Skeletal muscle satellite cell (primary cell): ENCODE measurements at regions not wholly inside any gene's neighbourhood (a gene's known extent, or its start where the extent isn't known, plus 50 kb on each side); places are given as distances from the start of the nearest gene placed in this dataset.
"Not testable (repeated sequence)": the region's sequence is repeated elsewhere in the genome, so short reads cannot be mapped to it uniquely, and the experiment has no call there.

Source experiments
- H3K27me3 ChIP-seq: 2 replicates; pipeline ENCODE4 v1.7.0; 2013; ENCODE audit warnings: low read length; ENCODE audit not compliant: control insufficient read depth, insufficient read depth
- H3K36me3 ChIP-seq: 2 replicates; pipeline ENCODE4 v1.7.0; 2013; ENCODE audit warnings: mild to moderate bottlenecking, control low read depth, low read length; ENCODE audit not compliant: insufficient read depth
- H3K4me1 ChIP-seq: 2 replicates; pipeline ENCODE4 v1.7.0; 2013; ENCODE audit warnings: low read length; ENCODE audit not compliant: control insufficient read depth, insufficient read depth
- H3K4me2 ChIP-seq: 2 replicates; pipeline ENCODE4 v1.7.0; 2013; ENCODE audit warnings: mild to moderate bottlenecking, low read length
- H3K4me3 ChIP-seq: 2 replicates; pipeline ENCODE4 v1.7.0; 2013; ENCODE audit warnings: low read length
- H3K9ac ChIP-seq: 2 replicates; pipeline ENCODE4 v1.7.0; 2013; ENCODE audit warnings: mild to moderate bottlenecking, low read depth, low read length, moderate library complexity
- H3K9me3 ChIP-seq: replicated peaks from 2 replicates; pipeline ENCODE4 v1.7.0; 2013; ENCODE audit warnings: mild to moderate bottlenecking, control low read depth, low read length

DNA sequence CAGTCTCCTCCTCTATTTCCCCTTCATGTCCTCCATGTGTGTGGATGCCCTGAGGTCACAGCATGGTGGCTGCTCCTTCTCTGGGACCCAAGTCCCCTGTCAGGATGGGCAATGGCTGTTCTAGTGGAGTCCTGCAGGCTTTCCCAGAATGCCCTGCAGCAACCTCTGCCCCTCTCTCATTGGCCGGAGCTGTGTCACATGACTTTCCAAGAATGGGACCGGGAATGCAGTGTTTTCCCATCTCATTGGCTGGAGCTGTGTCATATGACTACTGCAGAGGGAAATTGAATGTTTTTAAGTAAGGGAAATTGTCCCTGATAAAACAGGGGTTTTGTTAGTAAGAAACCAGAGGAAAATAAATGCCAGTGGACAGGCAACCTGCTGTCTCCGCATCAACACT, 365.9 kb downstream of the PTPRU start:
- Histone ChIP-seq H3K4me2 (no peak overlapping the region), H3K4me1 (no peaks in the 10 kb centered on the region), H3K9ac (no peak overlapping the region), H3K27me3 (no peaks in the 10 kb centered on the region), H3K36me3 (no peaks in the 10 kb centered on the region), H3K9me3 (no peaks in the 10 kb centered on the region), H3K4me3 (no peak overlapping the region)

DNA sequence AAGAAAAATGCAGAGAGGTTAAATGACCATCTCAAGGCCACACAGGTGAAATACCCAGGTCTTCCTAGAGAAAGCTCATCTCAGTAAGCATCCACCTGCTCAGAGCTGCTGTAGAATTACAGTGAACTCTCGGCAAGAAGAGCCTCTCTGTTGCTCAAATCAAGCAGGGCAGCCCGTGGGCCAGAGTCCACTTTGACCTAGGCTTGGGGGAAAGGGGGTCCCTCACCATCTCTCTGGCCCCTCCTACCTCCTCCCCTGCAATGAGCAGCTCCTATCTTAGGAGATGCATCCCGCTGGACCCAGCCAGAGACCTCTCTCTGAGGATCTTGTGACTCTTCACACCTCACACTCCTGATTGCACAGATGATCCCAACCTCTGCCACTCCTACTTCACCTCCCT, 364.7 kb downstream of the PTPRU start:
- Histone ChIP-seq H3K9me3 (no peaks in the 10 kb centered on the region), H3K27me3 (no peaks in the 10 kb centered on the region), H3K36me3 (no peaks in the 10 kb centered on the region), H3K9ac (no peak overlapping the region), H3K4me2 (no peak overlapping the region), H3K4me1 (no peaks in the 10 kb centered on the region), H3K4me3 (no peak overlapping the region)

DNA sequence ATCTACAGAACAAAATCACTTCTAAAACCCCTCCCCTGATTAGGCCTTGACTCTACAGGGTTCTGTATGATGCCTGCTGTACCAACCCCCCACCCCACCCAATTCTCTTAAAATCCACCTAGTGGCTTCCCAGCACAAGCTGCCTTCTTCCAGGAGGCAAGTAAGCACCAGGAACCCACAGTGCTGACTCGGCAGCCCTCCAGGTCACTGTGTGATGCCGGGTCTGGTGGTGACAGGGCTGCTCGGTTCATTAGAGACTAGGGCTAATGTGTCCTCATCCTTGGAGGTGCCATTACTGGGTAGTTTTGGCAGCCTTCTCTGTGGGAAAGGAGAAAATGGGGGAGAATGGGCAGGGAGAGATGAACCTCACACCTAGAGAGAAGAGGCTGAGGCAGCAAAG, 363.5 kb downstream of the PTPRU start:
- Histone ChIP-seq H3K9ac (no peak overlapping the region), H3K27me3 (no peaks in the 10 kb centered on the region), H3K4me1 (no peaks in the 10 kb centered on the region), H3K36me3 (no peaks in the 10 kb centered on the region), H3K4me2 (no peak overlapping the region), H3K4me3 (no peak overlapping the region), H3K9me3 (no peaks in the 10 kb centered on the region)

DNA sequence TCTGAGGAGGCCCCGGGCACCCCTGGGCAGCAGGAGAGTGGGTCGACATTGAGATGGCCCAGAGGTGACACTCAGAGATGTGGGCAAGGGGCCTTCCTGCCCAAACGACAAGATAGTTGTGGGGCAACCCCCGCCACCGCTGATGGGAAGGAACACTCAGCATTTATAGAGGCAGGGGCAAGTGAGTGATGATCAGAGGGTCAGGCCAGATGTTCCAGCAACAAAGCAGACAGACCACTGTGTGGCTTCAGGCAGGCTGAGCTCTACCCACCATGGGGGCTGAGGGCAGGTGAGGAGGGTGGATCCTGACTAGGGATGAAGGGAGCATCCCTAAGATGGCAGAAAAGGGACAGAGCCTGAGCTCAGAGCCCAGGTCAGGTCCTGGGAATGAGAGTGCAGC, 362.7 kb downstream of the PTPRU start:
- Histone ChIP-seq H3K9me3 (no peaks in the 10 kb centered on the region), H3K36me3 (no peaks in the 10 kb centered on the region), H3K4me2 (no peak overlapping the region), H3K4me1 (no peaks in the 10 kb centered on the region), H3K4me3 (no peak overlapping the region), H3K9ac (no peak overlapping the region), H3K27me3 (no peaks in the 10 kb centered on the region)

DNA sequence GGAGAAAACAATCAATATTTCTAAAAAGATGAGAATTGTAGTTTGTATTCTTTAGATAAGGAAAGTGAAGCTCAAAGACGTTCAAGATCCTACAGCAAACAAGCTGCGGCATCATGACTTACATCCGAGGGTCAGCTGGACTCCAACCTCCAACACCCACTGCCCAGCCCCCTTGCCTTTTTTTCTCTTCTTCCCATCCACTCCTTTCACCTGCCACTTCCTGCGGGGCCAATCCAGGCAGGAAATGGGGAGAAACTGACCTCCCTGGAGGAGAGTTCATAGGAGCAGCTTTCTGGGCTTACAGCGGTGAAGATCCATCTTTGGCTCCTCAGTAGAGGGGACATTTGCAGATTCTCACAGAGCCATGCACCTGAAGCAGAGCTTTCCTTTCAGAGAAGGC, 361.5 kb downstream of the PTPRU start:
- H3K36me3 ChIP-seq = no peaks in the 10 kb centered on the region
- H3K4me2 ChIP-seq = no peak overlapping the region
- no peak overlapping the region for H3K4me3 ChIP-seq
- H3K9ac ChIP-seq = no peak overlapping the region
- H3K9me3 ChIP-seq = no peaks in the 10 kb centered on the region
- H3K4me1 ChIP-seq = no peaks in the 10 kb centered on the region
- H3K27me3 ChIP-seq = no peaks in the 10 kb centered on the region

DNA sequence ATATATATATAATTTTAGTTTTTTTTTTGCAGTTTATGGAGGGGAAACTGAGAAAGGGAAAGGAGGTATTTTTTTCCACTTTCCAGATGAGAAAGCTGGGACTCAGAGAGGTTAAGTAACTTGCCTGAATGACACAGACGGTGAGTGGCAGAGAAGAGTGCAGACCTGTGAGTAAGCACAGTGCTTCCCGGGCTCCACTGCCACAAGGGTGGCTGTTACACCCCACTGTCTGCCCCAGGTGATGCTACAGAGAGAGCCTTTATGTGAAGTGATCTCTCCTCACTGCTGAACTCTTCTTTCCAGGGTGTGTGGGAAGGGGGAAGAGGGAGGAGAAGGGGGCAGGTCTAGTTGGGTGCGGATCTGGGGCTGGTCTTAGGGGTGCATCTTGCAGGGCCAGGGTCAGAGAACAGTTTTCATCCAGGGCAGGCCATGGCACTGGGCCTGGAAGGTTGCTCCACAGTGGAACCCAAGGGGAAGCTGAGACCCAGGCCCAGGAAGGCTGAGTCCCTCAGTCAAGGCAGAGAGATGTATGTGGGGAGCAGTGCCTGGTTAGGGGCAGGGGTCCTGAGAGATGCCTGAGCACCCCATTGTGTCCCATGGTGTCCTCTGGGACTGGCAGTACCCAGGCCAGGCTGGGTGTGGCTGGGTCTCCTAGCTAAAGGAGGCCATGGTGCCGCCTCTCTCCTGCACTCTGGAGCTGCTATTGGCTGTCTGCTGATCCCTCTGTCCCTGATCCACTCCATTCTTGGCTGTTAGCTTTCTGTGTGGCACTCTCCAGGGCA, 357.5 kb downstream of the PTPRU start:
- no peak overlapping the region for H3K9ac ChIP-seq
- no peaks in the 10 kb centered on the region for H3K9me3 ChIP-seq
- no peak overlapping the region for H3K4me3 ChIP-seq
- H3K27me3 ChIP-seq = no peaks in the 10 kb centered on the region
- no peak overlapping the region for H3K4me2 ChIP-seq
- no peaks in the 10 kb centered on the region for H3K36me3 ChIP-seq
- no peaks in the 10 kb centered on the region for H3K4me1 ChIP-seq

DNA sequence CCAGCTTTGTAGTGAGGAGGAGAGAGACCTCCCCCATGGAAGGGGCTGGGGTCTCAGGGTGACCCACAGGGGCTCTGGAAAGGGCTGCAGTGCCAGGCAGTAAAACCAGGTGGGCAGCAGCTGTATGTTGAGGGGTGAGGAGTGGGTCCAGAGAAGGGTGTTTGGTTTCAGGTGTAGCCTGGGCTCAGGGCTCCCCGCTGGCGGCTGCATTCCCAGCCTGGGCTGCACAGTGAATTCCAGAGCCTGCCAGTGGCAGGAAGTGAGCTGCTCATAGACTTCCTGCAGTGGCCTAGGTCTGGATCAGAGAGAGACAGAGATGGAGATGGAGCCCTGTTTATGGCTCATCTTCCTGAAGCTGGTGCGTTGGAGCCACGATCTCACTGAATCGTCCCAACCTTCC, 356.4 kb downstream of the PTPRU start:
- H3K36me3 ChIP-seq = no peaks in the 10 kb centered on the region
- no peaks in the 10 kb centered on the region for H3K27me3 ChIP-seq
- H3K4me1 ChIP-seq = no peaks in the 10 kb centered on the region
- H3K9ac ChIP-seq = no peak overlapping the region
- no peaks in the 10 kb centered on the region for H3K9me3 ChIP-seq
- H3K4me3 ChIP-seq = no peak overlapping the region
- H3K4me2 ChIP-seq = no peak overlapping the region

DNA sequence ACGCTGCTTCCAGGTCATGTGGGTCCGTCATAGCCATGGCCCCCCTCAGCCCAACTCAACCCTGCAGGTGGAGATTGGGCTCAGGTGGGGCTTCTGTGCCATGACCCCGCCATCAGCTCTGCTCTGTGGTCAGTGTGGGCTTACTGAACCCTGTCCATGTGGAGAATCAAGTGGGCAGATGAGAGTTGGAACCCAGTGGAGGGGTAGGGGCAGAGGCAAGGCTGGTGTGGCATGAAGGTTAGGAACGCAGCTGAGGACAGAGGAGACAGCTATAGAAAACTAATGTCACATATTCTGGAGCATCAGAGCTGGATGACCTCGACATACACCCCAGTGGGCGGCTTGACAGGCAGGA, 355.9 kb downstream of the PTPRU start:
- H3K4me3 ChIP-seq = no peak overlapping the region
- H3K27me3 ChIP-seq = no peaks in the 10 kb centered on the region
- H3K4me1 ChIP-seq = no peaks in the 10 kb centered on the region
- H3K4me2 ChIP-seq = no peak overlapping the region
- no peaks in the 10 kb centered on the region for H3K9me3 ChIP-seq
- no peak overlapping the region for H3K9ac ChIP-seq
- H3K36me3 ChIP-seq = no peaks in the 10 kb centered on the region

DNA sequence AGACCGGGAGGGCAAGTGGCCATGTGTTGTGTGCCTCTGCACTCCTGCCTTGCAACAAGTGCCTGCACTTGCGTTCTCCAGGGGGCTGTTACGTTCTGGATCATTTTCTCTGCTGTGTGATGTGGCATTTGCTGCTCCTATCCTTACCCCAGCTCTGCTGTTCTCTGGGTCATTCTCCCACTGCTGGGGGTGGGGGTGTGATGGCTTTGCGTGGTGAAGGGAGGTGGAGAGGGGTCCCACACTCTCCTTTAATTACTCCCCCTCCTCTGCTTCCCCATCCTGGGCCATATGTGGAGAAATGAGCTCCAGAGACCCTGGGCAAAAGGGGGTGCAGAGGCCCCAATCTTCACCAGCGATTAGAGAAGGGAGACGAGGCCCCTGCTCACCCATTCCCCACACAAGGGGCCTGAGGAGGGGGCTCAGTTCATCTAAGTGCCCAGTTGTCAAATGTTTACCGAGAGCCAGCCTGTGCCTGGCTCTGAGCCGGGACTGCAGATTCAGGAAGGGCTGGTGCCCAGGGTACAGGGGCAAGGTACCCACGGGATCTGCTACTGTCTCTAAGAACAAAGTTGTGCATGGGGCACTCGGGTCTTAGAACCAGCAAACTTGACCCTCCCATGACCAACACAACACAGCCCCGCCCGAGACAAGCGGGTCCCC, 355.4 kb downstream of the PTPRU start:
- H3K4me2 ChIP-seq = no peak overlapping the region
- H3K9ac ChIP-seq = no peak overlapping the region
- no peaks in the 10 kb centered on the region for H3K9me3 ChIP-seq
- H3K36me3 ChIP-seq = no peaks in the 10 kb centered on the region
- no peaks in the 10 kb centered on the region for H3K27me3 ChIP-seq
- H3K4me3 ChIP-seq = no peak overlapping the region
- H3K4me1 ChIP-seq = no peaks in the 10 kb centered on the region

DNA sequence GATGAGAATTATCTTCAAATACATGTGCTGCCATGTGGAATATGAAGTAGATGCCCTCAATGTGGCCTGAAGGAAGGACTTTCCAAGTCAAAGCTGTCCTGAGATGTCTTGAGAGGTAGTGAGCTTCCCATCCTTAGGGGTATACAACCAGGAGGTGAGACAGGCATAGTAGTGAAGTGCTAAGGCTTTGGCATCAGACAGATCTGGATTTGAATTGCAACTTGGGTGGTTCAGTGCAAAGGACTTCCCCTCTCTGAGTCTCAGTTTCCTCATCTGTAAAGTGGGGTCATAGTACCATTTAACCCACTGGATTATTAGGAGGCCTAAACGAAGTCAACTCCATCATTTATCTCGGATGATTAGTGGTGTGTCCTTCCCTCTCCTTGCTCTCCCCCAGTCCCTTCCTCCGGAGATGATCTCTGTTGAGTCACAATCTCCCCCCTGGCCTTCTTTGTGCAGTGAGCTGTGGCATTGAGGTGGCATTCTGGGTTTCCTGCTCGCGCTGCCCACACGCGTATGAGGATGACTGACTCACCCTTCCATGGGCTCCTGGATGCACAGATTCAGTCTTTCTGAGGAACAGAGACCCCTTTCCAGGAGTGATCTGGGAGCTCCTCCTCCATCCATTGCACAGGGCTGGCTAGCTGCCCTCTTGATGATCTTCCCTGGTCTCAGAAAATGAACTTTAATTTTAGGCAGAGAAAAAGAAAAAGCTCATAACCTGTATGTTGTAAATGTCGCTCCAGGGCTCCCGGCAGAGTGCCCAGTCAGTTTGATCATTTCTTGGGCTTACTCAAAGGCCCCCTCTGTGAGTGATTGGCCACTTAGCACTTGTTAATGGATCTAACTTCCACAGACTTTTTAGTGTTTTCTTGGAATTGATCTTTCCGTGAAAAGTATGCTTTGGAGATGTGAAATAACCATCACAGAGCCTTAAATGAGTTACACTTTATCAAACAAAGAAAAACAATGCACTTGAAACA, 354.6 kb downstream of the PTPRU start:
- no peaks in the 10 kb centered on the region for H3K27me3 ChIP-seq
- H3K36me3 ChIP-seq = no peaks in the 10 kb centered on the region
- no peak overlapping the region for H3K4me3 ChIP-seq

DNA sequence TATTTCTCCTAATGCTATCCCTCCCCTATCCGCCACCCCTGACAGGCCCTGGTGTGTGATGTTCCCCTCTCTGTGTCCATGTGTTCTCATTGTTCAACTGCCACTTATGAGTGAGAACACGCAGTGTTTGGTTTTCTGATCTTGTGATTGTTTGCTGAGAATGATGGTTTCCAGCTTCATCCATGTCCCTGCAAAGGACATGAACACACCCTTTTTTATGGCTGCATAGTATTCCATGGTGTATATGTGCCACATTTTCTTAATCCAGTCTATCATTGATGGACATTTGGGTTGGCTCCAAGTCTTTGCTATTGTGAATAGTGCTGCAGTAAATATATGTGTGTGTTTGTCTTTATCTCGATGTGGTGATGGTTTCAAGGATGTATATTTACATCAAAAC, 353.4 kb downstream of the PTPRU start:
- not testable (repeated sequence) for H3K4me2 ChIP-seq, H3K9me3 ChIP-seq, H3K9ac ChIP-seq, H3K36me3 ChIP-seq, H3K4me1 ChIP-seq, H3K4me3 ChIP-seq, H3K27me3 ChIP-seq

More for the DNA sequence above, 354.6 kb downstream of the PTPRU start:
- no peak overlapping the region for H3K4me2 ChIP-seq
- no peak overlapping the region for H3K9ac ChIP-seq
- no peaks in the 10 kb centered on the region for H3K4me1 ChIP-seq
- no peaks in the 10 kb centered on the region for H3K9me3 ChIP-seq
